ENCODE measurements at regions not wholly inside any gene's neighbourhood (a gene's known extent, or its start where the extent isn't known, plus 50 kb on each side); places are given as distances from the start of the nearest gene placed in this dataset.
"Not testable (repeated sequence)": the region's sequence is repeated elsewhere in the genome, so short reads cannot be mapped to it uniquely, and the experiment has no call there.

DNA sequence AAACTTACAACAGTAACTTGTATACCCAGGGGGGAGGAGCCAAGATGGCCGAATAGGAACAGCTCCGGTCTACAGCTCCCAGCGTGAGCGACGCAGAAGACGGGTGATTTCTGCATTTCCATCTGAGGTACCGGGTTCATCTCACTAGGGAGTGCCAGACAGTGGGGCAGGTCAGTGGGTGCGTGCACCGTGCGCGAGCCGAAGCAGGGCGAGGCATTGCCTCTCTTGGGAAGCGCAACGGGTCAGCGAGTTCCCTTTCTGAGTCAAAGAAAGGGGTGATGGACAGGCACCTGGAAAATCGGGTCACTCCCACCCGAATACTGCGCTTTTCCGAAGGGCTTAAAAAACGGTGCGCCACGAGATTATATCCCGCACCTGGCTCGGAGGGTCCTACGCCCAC lies 278.8 kb downstream of the FAM47B start:
- H3K27me3 ChIP-seq (replicated peaks; ENCODE audit: insufficient read depth); H3K36me3 ChIP-seq; H3K4me3 ChIP-seq; H3K4me1 ChIP-seq (replicated peaks); intact Hi-C loops (cut with DNase I); H3K27ac ChIP-seq; DNase-seq (ENCODE audit: low spot score); H3K9me3 ChIP-seq: not testable (repeated sequence)
- 89% methylated on average over 13 of the region's 26 CpGs for WGBS

DNA sequence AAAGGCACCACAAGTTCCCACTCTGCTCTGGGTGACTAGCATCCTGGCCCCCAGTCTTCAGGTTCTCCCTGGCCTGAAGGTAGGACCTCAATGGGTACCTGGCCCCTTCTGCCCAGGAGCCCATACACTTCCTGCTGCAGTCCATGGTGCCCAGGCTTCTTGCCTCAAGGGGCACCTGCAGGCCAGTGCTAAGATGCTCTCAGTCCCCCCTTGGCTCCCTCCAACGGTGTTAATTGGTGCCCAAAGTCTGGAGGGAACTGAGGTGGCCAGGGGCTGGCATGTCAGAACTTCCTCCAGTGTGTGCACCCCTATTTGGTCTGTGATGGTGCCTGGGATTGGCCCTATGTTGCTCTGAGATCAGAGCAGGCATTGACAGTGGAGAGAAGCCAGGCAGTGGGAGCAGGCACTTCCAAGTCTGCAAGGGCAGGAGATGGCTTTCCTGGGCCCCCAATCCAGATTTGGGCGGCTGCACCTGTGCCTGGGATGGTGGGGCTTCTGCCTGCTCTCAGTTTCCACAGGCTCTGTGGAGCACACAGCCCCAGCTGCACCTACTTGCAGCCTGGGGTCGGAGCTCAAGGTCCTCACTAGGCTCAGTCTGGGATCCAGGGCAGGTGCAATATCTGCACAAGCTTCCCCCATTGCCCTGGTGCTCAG lies 301.6 kb downstream of the FAM47B start:
- 40% methylated on average over 1 of the region's 3 CpGs for WGBS
- Histone ChIP-seq H3K27ac (no peak overlapping the region), H3K4me1 (replicated peaks) (no peaks in the 10 kb centered on the region), H3K9me3 (no peaks in the 10 kb centered on the region), H3K36me3 (no peaks in the 10 kb centered on the region), H3K4me3 (no peak overlapping the region), H3K27me3 (replicated peaks; ENCODE audit: insufficient read depth) (no peaks in the 10 kb centered on the region)
- intact Hi-C loops (cut with DNase I), result no loop called here
- no peak for DNase-seq (ENCODE audit: low spot score)
- no peak for TF ChIP-seq POLR2A (IDR thresholded peaks at IDR 0.05)
- no peak for TF ChIP-seq CTCF (IDR thresholded peaks at IDR 0.05)

GRCh38 chrX:35244796-35245508 lies 302.4 kb downstream of the FAM47B start:
- TF ChIP-seq CTCF (IDR thresholded peaks at IDR 0.05) (no peak), POLR2A (IDR thresholded peaks at IDR 0.05) (no peak), POLR2AphosphoS5 (IDR thresholded peaks at IDR 0.05) (no peak)
- WGBS, result 82% methylated on average over 8 of the region's 11 CpGs
- no peaks in the 10 kb centered on the region for H3K9me3 ChIP-seq
- H3K4me1 ChIP-seq (replicated peaks), result no peaks in the 10 kb centered on the region
- no peak overlapping the region for H3K27ac ChIP-seq
- no peak overlapping the region for H3K4me3 ChIP-seq
- no peak for DNase-seq (ENCODE audit: low spot score)
- intact Hi-C loops (cut with DNase I), result no loop called here
- H3K27me3 ChIP-seq (replicated peaks; ENCODE audit: insufficient read depth), result no peaks in the 10 kb centered on the region
- no peaks in the 10 kb centered on the region for H3K36me3 ChIP-seq

DNA sequence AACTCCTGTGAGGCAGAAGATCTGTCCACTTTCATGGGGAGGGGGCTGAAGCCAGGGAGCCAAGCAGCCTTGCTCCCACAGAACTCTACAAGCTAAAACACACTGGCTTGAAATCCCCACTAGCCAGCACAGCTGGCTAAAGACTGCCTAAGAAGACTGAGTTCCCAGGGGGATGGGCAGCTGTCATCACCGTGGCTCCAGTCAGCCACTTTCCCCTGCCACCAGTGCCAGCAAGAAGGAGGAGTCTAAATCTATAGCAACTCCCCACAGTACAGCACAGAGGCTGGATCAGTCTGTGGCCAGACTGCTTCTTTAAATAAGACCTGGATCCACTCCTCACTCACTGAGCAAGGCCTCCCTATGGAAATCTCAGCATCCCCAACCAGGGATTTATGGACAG lies 308.6 kb downstream of the FAM47B start:
- no peaks in the 10 kb centered on the region for H3K27me3 ChIP-seq (replicated peaks; ENCODE audit: insufficient read depth)
- no peak overlapping the region for H3K27ac ChIP-seq
- no peak for TF ChIP-seq POLR2AphosphoS5 (IDR thresholded peaks at IDR 0.05)
- no peak for TF ChIP-seq CTCF (IDR thresholded peaks at IDR 0.05)
- TF ChIP-seq POLR2A (IDR thresholded peaks at IDR 0.05), result no peak
- H3K36me3 ChIP-seq, result no peaks in the 10 kb centered on the region
- intact Hi-C loops (cut with DNase I), result no loop called here
- H3K4me1 ChIP-seq (replicated peaks), result no peaks in the 10 kb centered on the region
- WGBS, result 20% methylated on average over 1 of the region's 1 CpG
- H3K4me3 ChIP-seq, result no peak overlapping the region
- no peak for DNase-seq (ENCODE audit: low spot score)
- H3K9me3 ChIP-seq, result no peaks in the 10 kb centered on the region

GRCh38 chrX:35276115-35276514 lies 333.5 kb downstream of the FAM47B start:
- Histone ChIP-seq H3K36me3 (no peaks in the 10 kb centered on the region), H3K9me3 (no peaks in the 10 kb centered on the region), H3K27me3 (replicated peaks; ENCODE audit: insufficient read depth) (no peaks in the 10 kb centered on the region), H3K27ac (no peak overlapping the region), H3K4me3 (no peak overlapping the region), H3K4me1 (replicated peaks) (no peaks in the 10 kb centered on the region)
- DNase-seq (ENCODE audit: low spot score), result no peak
- intact Hi-C loops (cut with DNase I), result no loop called here
- 91% methylated on average over 5 of the region's 6 CpGs for WGBS
- TF ChIP-seq CTCF (IDR thresholded peaks at IDR 0.05) (no peak), POLR2AphosphoS5 (IDR thresholded peaks at IDR 0.05) (no peak), POLR2A (IDR thresholded peaks at IDR 0.05) (no peak)

Data from prostate gland (tissue), 2 donors.